Trophoblast cell (in vitro differentiated cells and primary cell): ENCODE measurements at regions not wholly inside any gene's neighbourhood (a gene's known extent, or its start where the extent isn't known, plus 50 kb on each side); places are given as distances from the start of the nearest gene placed in this dataset.

Source experiments
- DNase-seq, 2 donors: peaks; one replicate each; pipeline ENCODE4 v3.0.0-alpha.2; 2016
- H2AFZ ChIP-seq: 2 replicates; pipeline ENCODE4 v1.6.1; 2013; ENCODE audit warnings: low read length, moderate library complexity, mild to moderate bottlenecking; ENCODE audit not compliant: insufficient read depth, poor library complexity
- H2AK5ac ChIP-seq: 2 replicates; pipeline ENCODE4 v1.6.1; 2013; ENCODE audit warnings: mild to moderate bottlenecking, low read length
- H2BK120ac ChIP-seq: 2 replicates; pipeline ENCODE4 v1.6.1; 2013; ENCODE audit warnings: low read length, mild to moderate bottlenecking, moderate library complexity; ENCODE audit not compliant: insufficient read depth, poor library complexity
- H2BK12ac ChIP-seq: 2 replicates; pipeline ENCODE4 v1.6.1; 2013; ENCODE audit warnings: mild to moderate bottlenecking, low read length, moderate library complexity
- H2BK5ac ChIP-seq: 2 replicates; pipeline ENCODE4 v1.6.1; 2013; ENCODE audit warnings: low read length, low read depth, moderate library complexity, mild to moderate bottlenecking; ENCODE audit not compliant: poor library complexity
- H3K14ac ChIP-seq: 2 replicates; pipeline ENCODE4 v1.6.1; 2013; ENCODE audit warnings: mild to moderate bottlenecking, low read length
- H3K18ac ChIP-seq: 2 replicates; pipeline ENCODE4 v1.6.1; 2013; ENCODE audit warnings: mild to moderate bottlenecking, low read length
- H3K23ac ChIP-seq: 2 replicates; pipeline ENCODE4 v1.6.1; 2013; ENCODE audit warnings: low read length
- H3K27ac ChIP-seq: 2 replicates; pipeline ENCODE4 v1.5.1; 2013; ENCODE audit warnings: low read depth, mild to moderate bottlenecking, inconsistent platforms, low read length, moderate library complexity
- H3K27me3 ChIP-seq: 2 replicates; pipeline ENCODE4 v1.6.1; 2013; ENCODE audit warnings: inconsistent platforms, mild to moderate bottlenecking, low read length, moderate library complexity; ENCODE audit not compliant: insufficient read depth
- H3K36me3 ChIP-seq, 2 experiments: 1 replicate in 1 of 2; 2 replicates in 1 of 2; pipeline ENCODE4 v1.6.1; 2013; ENCODE audit warnings: low read length in 2 of 2, mild to moderate bottlenecking in 2 of 2, moderate library complexity in 1 of 2; ENCODE audit not compliant: insufficient read depth in 2 of 2, control insufficient read depth in 1 of 2
- H3K4ac ChIP-seq: 2 replicates; pipeline ENCODE4 v1.6.1; 2013; ENCODE audit warnings: low read depth, mild to moderate bottlenecking, low read length, moderate library complexity
- H3K4me1 ChIP-seq, 2 experiments: 1 replicate in 1 of 2; 2 replicates in 1 of 2; pipeline ENCODE4 v1.6.1; 2013; ENCODE audit warnings: low read length in 2 of 2, mild to moderate bottlenecking in 2 of 2, moderate library complexity in 1 of 2; ENCODE audit not compliant: insufficient read depth in 2 of 2, control insufficient read depth in 1 of 2
- H3K4me2 ChIP-seq: 2 replicates; pipeline ENCODE4 v1.6.1; 2013; ENCODE audit warnings: inconsistent platforms, mild to moderate bottlenecking, low read length, moderate library complexity
- H3K4me3 ChIP-seq: 2 replicates; pipeline ENCODE4 v1.5.1; 2013; ENCODE audit warnings: mild to moderate bottlenecking, low read depth, low read length, inconsistent platforms
- H3K79me1 ChIP-seq: one replicate; pipeline ENCODE4 v1.6.1; 2013; ENCODE audit warnings: low read length
- H3K79me2 ChIP-seq: 2 replicates; pipeline ENCODE4 v1.6.1; 2013; ENCODE audit warnings: low read length, mild to moderate bottlenecking; ENCODE audit not compliant: control insufficient read depth, insufficient read depth, poor library complexity
- H3K9ac ChIP-seq: 2 replicates; pipeline ENCODE4 v1.6.1; 2013; ENCODE audit warnings: mild to moderate bottlenecking, low read length
- H3K9me3 ChIP-seq: 2 replicates; pipeline ENCODE4 v1.6.1; 2013; ENCODE audit warnings: low read depth, mild to moderate bottlenecking, control low read depth, inconsistent platforms, low read length; ENCODE audit not compliant: insufficient read depth
- H4K12ac ChIP-seq: 2 replicates; pipeline ENCODE4 v1.6.1; 2013; ENCODE audit warnings: low read depth, mild to moderate bottlenecking, low read length, moderate library complexity
- H4K8ac ChIP-seq: 2 replicates; pipeline ENCODE4 v1.6.1; 2013; ENCODE audit warnings: low read depth, mild to moderate bottlenecking, low read length, moderate library complexity
- H4K91ac ChIP-seq: one replicate; pipeline ENCODE4 v1.6.1; 2013; ENCODE audit warnings: low read depth, mild to moderate bottlenecking, low read length, moderate library complexity
- WGBS: extraction: QIAGEN DNeasy Blood & Tissue Kit; methylation state at CpG from one replicate; pipeline ENCODE4 v1.1.7; 2013; ENCODE audit warnings: missing lambda C conversion rate; ENCODE audit not compliant: insufficient read length, insufficient coverage; ENCODE audit errors: extremely low coverage; 5-methylcytosine and 5-hydroxymethylcytosine counted together

DNA sequence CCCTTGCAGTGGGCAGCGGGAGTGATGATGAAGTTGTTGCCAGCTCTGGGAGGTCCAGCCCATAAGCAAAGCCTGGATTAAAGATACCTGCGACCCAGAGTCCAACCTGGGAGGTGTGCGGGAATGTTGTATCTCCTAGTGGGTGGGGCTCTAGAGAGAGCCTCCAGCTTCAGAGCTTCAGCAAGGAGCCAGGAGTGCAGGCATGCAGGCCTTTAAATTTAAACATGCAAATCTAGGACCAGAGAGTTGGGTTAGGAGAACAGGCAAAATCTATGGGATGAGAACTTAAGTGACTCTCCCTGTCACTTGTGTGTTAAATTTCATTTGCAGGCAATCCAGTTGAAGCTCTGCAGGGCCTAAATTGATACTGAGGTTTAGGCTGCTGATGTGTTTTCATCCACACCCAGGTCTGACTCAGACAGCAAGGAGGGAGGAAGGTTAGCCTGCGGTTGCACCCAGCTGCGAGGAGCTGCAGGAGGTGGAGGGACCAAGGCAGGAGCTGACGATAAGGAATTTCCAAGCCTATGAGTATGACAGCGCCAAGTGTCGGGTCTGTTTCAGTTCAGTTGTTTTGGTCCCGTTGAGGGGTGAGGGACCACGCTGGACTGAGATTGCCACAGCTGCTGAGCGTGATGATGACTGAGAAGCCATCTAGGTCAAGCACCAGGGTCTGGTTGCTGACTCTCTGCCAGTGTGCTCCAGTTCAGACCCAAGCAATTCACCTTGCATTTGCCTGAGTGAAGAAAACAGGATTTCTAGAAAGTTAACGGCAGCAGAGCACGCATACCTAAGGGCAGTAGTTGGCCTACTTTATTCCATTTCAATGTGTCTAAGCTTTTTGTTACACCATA, 243.0 kb downstream of the ICE1 start:
- Histone ChIP-seq H3K27ac (no peak overlapping the region), H3K79me1 (no peaks in the 10 kb centered on the region), H4K91ac (no peak overlapping the region), H3K4me2 (no peak overlapping the region), H3K4ac (no peak overlapping the region), H4K8ac (no peak overlapping the region), H3K4me1 (no peaks in the 10 kb centered on the region), H3K18ac (no peak overlapping the region), H3K14ac (no peak overlapping the region), H3K23ac (no peak overlapping the region), H3K4me3 (no peak overlapping the region), H2BK5ac (no peak overlapping the region), H3K9ac (no peak overlapping the region), H3K9me3 (no peaks in the 10 kb centered on the region), H3K79me2 (no peaks in the 10 kb centered on the region), H2BK120ac (no peak overlapping the region), H3K36me3 (no peaks in the 10 kb centered on the region), H2AFZ (no peak overlapping the region), H3K27me3 (no peaks in the 10 kb centered on the region), H2AK5ac (no peak overlapping the region), H4K12ac (no peak overlapping the region), H2BK12ac (no peak overlapping the region)
- no CpG with 5 or more reads among the region's 13 CpGs for WGBS
- no peak for DNase-seq

DNA sequence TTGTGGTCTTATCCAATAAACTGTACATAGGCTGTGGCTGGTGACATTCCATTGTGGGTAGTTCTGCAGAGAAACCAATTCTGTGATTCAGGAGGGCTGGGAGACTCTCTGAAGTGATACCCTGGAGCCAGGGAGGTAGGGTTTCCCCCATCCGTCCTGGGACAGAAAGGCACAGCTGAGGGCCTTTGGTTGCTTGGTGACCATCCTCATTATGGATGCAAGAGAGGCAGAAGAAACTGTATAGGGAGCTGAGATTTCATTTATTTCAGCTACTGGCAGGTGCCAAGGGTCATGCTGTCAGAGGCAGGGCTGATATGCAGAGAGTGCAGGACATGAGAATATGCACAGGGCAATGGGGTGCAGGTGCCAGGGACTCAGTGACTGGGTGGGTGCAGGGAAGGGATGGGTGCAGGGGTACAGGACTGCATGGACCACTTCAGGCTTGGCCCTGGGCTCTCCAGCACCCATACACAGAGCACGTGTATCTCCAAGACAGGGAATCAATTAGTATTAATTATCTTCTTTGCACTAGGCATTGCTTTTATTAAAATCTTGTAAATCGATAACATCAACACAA, 236.5 kb downstream of the ICE1 start:
- no peak overlapping the region for H3K14ac ChIP-seq
- H3K79me2 ChIP-seq: no peaks in the 10 kb centered on the region
- no peaks in the 10 kb centered on the region for H3K79me1 ChIP-seq
- H3K4me2 ChIP-seq: no peak overlapping the region
- H3K4ac ChIP-seq: no peak overlapping the region
- no peaks in the 10 kb centered on the region for H3K9me3 ChIP-seq
- no peaks in the 10 kb centered on the region for H3K36me3 ChIP-seq
- H3K4me3 ChIP-seq: no peak overlapping the region
- no peaks in the 10 kb centered on the region for H3K4me1 ChIP-seq
- no peak overlapping the region for H2BK120ac ChIP-seq
- H4K12ac ChIP-seq: no peak overlapping the region
- H3K18ac ChIP-seq: no peak overlapping the region
- no peak overlapping the region for H2AK5ac ChIP-seq
- no peak overlapping the region for H3K9ac ChIP-seq
- H3K23ac ChIP-seq: no peak overlapping the region
- no peaks in the 10 kb centered on the region for H3K27me3 ChIP-seq
- WGBS: no CpG with 5 or more reads among the region's 3 CpGs
- no peak overlapping the region for H3K27ac ChIP-seq
- no peak for DNase-seq
- H2BK12ac ChIP-seq: no peak overlapping the region
- no peak overlapping the region for H2BK5ac ChIP-seq
- no peak overlapping the region for H4K91ac ChIP-seq
- no peak overlapping the region for H2AFZ ChIP-seq
- H4K8ac ChIP-seq: no peak overlapping the region

DNA sequence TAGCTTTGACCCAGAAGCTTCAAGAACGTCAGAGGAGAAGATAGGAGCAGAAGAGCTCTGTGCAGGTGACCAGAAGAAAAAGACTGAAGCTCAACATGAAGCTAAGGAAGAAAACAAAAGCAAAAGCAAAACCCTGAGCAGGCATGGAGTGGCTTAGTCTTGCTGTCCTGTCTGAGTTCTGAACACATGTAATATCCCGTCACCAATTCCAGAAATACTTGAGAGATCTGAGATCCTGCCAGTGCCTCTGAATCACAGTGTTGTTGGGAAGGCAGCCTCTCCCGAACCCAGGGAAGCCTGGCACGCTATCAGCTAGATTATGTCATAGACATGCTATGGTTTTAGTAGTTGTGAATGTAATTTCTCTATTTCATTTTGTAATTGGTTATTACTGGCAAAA, 235.7 kb downstream of the ICE1 start:
- no peak overlapping the region for H2AFZ ChIP-seq
- H3K4me2 ChIP-seq: no peak overlapping the region
- no peak overlapping the region for H3K9ac ChIP-seq
- no peak overlapping the region for H4K91ac ChIP-seq
- H3K79me2 ChIP-seq: no peaks in the 10 kb centered on the region
- no peak overlapping the region for H2AK5ac ChIP-seq
- no peaks in the 10 kb centered on the region for H3K4me1 ChIP-seq
- H3K9me3 ChIP-seq: no peaks in the 10 kb centered on the region
- H2BK5ac ChIP-seq: no peak overlapping the region
- H3K36me3 ChIP-seq: no peaks in the 10 kb centered on the region
- H4K8ac ChIP-seq: no peak overlapping the region
- no peaks in the 10 kb centered on the region for H3K79me1 ChIP-seq
- no CpG with 5 or more reads among the region's 4 CpGs for WGBS
- no peak overlapping the region for H2BK12ac ChIP-seq
- H3K4me3 ChIP-seq: no peak overlapping the region
- no peak overlapping the region for H3K27ac ChIP-seq
- H3K27me3 ChIP-seq: no peaks in the 10 kb centered on the region
- H4K12ac ChIP-seq: no peak overlapping the region
- peak; percentile 2 to 37 for DNase-seq
- no peak overlapping the region for H2BK120ac ChIP-seq
- no peak overlapping the region for H3K4ac ChIP-seq
- H3K18ac ChIP-seq: no peak overlapping the region
- H3K14ac ChIP-seq: no peak overlapping the region
- H3K23ac ChIP-seq: no peak overlapping the region

DNA sequence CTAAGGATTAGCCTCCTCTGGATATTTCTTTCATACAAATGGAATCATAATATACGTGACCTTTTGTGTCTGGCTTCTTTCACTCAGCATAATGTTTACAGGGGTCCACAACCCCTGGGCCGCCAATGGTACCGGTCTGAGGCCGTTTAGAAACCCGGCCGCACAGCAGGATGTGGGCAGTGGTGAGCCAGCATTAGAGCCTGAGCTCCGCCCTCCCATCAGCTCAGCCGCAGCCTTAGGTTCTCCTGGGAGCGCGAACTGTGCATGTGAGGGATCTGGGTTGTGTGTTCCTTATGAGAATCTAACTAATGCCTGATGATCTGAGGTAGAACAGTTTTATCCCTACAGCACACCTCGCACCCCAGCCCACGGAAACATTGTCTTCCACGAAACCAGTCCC, 229.7 kb downstream of the ICE1 start:
- no peaks in the 10 kb centered on the region for H3K36me3 ChIP-seq
- no CpG with 5 or more reads among the region's 13 CpGs for WGBS
- H3K9me3 ChIP-seq: no peaks in the 10 kb centered on the region
- H3K27me3 ChIP-seq: no peaks in the 10 kb centered on the region
- no peak for DNase-seq
- H3K4me1 ChIP-seq: no peaks in the 10 kb centered on the region
- H3K4ac ChIP-seq: no peak overlapping the region
- H3K23ac ChIP-seq: no peak overlapping the region
- no peak overlapping the region for H2BK5ac ChIP-seq
- H3K4me3 ChIP-seq: no peak overlapping the region
- H3K18ac ChIP-seq: no peak overlapping the region
- H3K14ac ChIP-seq: no peak overlapping the region
- no peak overlapping the region for H3K27ac ChIP-seq
- H2BK12ac ChIP-seq: no peak overlapping the region
- no peak overlapping the region for H4K12ac ChIP-seq
- no peak overlapping the region for H2BK120ac ChIP-seq
- no peak overlapping the region for H3K4me2 ChIP-seq
- H3K79me1 ChIP-seq: no peaks in the 10 kb centered on the region
- no peak overlapping the region for H4K91ac ChIP-seq
- no peak overlapping the region for H2AFZ ChIP-seq
- no peaks in the 10 kb centered on the region for H3K79me2 ChIP-seq
- H4K8ac ChIP-seq: no peak overlapping the region
- H3K9ac ChIP-seq: no peak overlapping the region
- H2AK5ac ChIP-seq: no peak overlapping the region
